Liver (tissue), 3 donors: ENCODE measurements at regions not wholly inside any gene's neighbourhood (a gene's known extent, or its start where the extent isn't known, plus 50 kb on each side); places are given as distances from the start of the nearest gene placed in this dataset.

Source experiments
- ATF3 ChIP-seq: IDR thresholded peaks from 2 replicates; pipeline ENCODE4 v1.6.1; 2016; ENCODE audit warnings: antibody characterized with exemption
- CTCF ChIP-seq: fragments of 150-350 bp; IDR thresholded peaks from 2 replicates; pipeline ENCODE4 v1.5.1; 2017; ENCODE audit warnings: improper control_type of control experiment, low read depth, low read length; ENCODE audit not compliant: missing input control
- GABPA ChIP-seq, 2 donors: IDR thresholded peaks in 1 of 2; conservative IDR thresholded peaks in 1 of 2; 2 replicates each; pipeline ENCODE4 v1.6.1; 2016; ENCODE audit warnings: antibody characterized with exemption in 2 of 2, mild to moderate bottlenecking in 1 of 2, moderate library complexity in 1 of 2
- MAX ChIP-seq: IDR thresholded peaks from 2 replicates; pipeline ENCODE4 v1.6.1; 2016; ENCODE audit warnings: antibody characterized with exemption
- RAD21 ChIP-seq, 2 donors: IDR thresholded peaks; 2 replicates each; pipeline ENCODE4 v1.6.1; 2016; ENCODE audit warnings: antibody characterized with exemption in 2 of 2, mild to moderate bottlenecking in 2 of 2
- TAF1 ChIP-seq: conservative IDR thresholded peaks from 2 replicates; pipeline ENCODE4 v1.6.1; 2016; ENCODE audit warnings: antibody characterized with exemption, mild to moderate bottlenecking
- ZBTB33 ChIP-seq: IDR thresholded peaks from 2 replicates; pipeline ENCODE4 v1.6.1; 2016; ENCODE audit warnings: antibody characterized with exemption
- donor health status: healthy.
- donor health status: healthy.

- no peak for TF ChIP-seq GABPA (IDR thresholded peaks at IDR 0.05 in 1 of 2, conservative IDR thresholded peaks at IDR 0.05 in 1 of 2)
- TF ChIP-seq MAX = no peak
- TF ChIP-seq CTCF = no peak
- TF ChIP-seq ZBTB33 = no peak
- TF ChIP-seq ATF3 = no peak
- no peak for TF ChIP-seq RAD21 (IDR thresholded peaks at IDR 0.05)
- TF ChIP-seq TAF1 = no peak
Measured at GRCh38 chr14:75343911-75344310, 65.3 kb downstream of the FOS start.
